NCI-H524 treated with DMSO at 0.1 percent for 48 hours (cell line): ENCODE measurements at regions not wholly inside any gene's neighbourhood (a gene's known extent, or its start where the extent isn't known, plus 50 kb on each side); places are given as distances from the start of the nearest gene placed in this dataset.
"Not testable (repeated sequence)": the region's sequence is repeated elsewhere in the genome, so short reads cannot be mapped to it uniquely, and the experiment has no call there.

Source experiments
- DNase-seq: peaks from one replicate; lab custom pipeline; 2025; lab: John Stamatoyannopoulos, UW

DNA sequence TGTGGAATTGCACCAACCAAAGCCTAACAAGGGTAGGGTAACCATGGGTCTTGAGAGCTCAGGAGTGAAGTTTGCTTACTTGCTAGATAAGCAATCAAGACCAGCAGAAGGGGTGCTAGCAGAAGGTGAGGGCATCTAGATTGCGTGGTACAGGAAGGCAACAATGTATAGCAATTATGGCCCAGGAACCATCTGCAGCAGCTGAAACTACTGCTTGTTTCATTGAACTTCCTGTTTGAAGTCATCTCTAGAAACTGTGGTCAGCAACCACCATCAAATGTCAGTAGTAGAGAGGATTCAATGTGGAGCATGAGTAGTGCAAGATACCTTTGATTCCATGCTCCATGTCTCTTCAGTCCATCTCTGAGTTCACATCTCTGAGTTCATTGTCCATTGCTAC, 462.1 kb upstream of the GRAMD2B start:
- DNase-seq = no peak

DNA sequence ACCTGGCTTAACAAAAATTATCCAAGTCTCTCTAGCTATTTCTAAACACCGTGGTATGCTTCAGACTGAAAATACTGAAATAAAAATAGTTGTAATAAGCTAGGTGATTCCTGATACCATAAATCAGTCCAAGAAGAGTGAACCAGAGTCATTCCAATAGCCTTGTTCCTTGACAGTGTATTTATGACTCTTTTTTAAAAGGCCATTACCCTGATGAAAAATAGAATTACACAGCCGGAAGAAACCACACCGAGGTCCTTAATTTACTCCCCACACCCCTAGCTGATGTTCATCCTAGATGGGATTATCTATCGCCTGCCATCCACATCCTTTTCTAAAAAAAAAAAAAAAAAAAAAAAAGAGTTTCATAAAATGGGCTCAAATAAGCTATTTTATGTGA, 457.6 kb upstream of the GRAMD2B start:
- no peak for DNase-seq

DNA sequence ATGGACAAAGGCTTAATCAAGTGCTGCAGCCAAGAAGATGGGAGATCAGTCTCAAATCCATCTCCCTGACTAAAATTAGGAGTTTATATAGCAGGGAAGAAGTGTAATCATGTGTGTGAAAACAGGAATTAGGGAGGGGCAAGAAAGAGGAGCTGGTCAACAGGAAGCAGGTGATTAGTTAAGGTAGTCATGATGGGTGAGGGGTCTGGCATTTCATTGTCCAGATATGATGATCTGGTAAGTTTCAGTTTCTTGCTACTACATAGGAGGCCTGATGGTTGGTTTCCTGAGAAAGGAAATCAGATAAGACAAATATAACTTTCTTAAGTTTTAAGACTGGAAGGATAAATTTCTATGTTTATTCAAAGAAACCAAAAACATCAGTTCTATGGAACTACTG, 455.6 kb upstream of the GRAMD2B start:
- no peak for DNase-seq

DNA sequence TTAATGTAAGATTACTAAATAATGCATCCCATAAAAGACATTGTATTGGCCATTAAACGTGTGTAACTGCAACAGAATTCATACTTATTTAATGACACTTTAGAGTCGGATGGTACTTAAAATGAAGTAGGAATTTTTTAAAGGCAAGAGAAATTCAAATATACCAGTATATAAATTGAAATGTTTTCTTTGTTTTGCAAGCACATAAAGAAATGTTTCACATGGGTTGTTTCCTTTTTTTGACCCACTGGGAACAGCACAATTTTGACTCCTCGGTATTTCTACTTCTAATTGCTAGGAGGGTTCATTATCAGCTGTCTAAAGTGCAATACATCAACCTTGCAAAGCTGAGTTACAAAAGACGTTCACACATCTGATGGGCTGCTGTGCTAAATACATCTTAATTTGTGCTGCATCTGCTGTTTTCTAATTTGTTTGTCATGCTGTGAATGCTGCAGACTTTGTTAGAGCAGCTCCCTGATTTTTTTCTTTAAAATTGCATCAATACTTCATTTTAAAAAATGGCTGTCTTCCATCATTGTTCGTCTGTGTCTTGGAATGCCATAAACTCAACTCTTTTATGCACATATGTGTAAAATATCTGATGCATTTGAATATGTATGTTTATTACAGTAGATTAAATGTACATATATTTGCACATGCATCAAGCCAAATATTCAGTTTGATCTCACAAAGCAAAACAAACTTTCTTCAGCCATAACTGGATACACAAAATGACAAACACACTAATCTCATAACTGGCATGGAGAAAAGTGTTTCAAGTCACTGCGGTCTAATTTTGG, 454.0 kb upstream of the GRAMD2B start:
- DNase-seq = no peak

DNA sequence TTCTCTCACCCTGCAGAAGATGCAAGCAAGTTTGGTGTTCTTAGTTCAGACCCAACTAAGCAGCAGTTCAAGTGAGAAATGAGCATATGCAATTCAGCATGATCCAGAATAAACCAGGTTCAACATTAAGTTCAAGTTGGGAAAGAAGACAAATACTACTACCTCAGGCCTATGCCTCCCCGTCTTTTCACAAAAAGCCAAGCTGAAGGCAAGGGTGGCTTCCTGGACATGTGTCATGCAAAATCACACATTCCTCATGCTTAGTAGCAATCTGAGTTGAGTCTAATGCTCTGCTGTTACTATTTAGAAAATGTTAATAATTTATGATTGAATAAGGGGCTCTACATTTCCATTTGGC, 453.4 kb upstream of the GRAMD2B start:
- DNase-seq = no peak

DNA sequence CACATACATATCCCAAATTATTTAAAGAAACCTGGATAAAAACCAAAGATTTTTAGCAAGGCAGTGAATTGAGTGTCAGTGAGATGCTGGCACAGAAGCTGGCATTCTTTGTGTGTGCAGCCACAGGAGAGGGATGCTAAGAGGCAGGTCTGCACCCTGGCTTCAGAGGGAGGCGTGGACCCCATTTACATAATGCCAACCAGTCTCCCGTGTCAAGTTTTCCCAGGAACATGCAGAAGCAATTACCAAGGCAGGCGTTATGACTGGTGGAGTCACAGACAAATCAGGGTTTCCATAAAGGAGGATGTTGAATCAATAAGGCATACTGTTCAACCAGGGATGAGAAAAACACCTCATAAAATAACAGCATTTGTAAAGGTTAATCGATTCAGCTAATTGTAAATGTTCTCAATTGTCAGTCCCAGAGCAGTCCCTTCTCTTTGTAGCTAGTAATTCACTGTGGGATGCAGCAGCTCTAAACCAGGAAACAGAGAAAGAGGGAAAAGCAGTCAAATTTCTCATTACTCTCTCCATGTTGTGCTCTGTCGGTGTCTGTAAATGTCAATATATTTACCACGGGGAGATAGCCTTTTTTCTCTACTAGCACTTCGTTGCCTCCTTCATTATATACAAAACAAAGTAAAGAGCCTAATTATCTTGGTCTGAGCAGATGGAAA, 452.4 kb upstream of the GRAMD2B start:
- no peak for DNase-seq

DNA sequence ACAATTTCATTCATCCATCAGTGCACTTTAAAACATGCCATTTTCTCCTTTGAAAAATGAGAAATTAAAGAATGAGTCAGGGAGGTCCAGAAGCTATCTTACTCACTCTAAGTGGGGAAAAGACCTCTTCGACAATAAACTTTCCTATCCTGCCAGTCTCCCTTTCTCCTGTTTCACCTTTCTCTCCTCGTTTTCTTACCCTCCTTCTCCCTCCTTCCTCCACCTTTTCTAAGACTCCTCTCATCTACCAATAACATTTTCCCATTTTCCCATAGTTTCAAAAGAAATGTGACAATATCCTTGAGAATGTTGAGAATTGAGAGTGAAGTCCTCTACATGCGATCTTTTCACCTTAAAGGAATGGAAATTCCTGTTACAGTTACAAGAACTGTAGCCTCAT, 450.5 kb upstream of the GRAMD2B start:
- DNase-seq = no peak

DNA sequence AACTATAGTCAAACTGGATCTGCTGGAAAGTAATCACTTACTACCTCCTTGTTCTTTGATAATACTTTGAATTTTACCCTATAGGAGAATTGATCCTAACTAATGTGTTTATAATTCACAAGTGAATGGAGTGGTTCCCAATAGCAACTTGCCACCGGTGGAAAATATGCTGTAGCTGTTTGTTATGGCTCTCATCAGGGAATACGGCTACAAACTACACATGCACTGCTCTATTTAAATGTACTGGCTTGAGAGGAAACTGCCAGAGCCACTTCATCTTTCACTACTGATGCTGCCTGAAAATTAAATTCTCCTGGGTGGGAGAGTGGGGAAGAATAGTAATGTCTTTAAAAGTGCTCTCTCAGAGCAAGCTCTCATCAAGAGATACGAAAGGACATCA, 448.5 kb upstream of the GRAMD2B start:
- no peak for DNase-seq

DNA sequence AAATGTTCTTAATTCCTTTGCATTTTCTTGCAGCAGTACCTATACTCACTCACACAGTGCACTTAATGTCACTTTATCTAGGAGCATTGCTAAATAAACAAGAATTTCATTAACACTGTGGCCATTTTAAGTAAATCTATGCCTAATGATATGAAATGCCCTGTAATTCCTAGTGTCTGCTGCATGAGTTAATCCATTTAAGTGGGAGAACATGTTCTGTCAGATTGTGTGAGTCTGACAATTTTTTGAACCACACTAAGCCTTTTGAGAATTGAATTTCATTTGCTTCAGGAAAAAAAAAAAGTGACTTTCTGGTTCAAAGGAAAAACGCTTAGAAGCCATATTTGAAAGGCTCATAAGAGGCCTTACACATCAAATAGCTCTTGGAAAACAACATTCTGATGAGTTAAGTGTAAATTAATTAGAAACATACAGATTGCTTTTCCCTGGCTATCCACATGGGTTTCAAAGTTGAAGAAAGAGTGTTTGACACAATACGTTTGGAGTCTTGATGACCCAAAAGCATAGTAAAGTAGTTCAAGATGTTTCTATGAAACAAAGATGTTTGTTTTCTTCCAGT, 446.7 kb upstream of the GRAMD2B start:
- DNase-seq = no peak

DNA sequence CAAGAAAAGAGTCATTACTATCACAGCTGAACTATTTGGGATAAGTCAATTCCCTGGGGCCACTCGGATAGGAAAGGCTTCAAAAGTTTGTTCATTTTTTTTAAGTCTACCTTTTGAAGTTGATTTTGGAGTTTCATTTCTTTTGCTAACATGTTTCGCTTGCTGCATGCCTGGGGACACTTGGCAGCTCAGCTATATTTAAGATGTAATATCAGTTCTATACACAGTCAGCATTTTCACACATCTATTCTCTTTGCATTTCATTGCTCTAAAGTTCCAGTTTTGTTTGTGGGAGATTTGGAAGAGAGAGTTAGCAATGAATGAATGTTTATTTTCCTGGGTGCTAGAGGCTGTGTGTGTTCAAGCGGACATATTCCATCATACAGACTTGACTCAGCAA, 445.2 kb upstream of the GRAMD2B start:
- DNase-seq = no peak

DNA sequence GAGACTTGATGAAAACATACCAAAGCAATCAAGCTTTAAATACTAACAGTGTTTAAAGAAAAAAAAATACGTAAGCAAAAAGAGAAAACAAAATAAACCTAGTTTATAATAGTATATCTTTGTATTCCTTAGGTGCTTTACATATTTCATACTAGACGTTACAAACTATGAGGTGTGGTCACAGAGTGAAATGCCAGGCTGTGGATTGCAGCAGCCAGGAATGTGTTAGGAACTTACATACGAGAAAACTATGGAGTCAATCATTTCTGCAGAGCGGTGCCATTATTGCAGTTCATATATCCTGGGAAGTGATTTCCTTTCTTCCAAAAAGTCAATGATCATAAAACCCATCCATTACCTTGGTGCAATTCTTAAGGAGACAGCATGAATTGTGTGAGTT, 443.6 kb upstream of the GRAMD2B start:
- DNase-seq = no peak

DNA sequence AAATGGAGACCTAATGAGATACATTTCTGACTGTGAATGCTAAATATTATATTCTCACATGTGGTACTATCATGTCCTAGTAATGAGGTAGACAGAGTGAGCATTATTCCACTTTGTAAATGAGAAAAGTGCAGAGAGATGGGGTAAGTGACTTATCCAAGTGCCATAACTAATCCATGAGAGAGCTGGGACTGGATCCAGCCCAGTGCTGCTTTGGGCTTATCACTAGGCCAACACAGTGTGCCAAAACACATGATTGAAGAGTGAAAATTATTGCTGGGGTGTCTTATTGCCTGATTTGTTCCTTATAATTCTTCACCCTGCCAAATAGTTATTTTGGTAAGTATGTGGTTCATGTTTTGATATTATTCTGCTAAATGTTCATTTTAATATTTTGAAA, 442.2 kb upstream of the GRAMD2B start:
- no peak for DNase-seq

DNA sequence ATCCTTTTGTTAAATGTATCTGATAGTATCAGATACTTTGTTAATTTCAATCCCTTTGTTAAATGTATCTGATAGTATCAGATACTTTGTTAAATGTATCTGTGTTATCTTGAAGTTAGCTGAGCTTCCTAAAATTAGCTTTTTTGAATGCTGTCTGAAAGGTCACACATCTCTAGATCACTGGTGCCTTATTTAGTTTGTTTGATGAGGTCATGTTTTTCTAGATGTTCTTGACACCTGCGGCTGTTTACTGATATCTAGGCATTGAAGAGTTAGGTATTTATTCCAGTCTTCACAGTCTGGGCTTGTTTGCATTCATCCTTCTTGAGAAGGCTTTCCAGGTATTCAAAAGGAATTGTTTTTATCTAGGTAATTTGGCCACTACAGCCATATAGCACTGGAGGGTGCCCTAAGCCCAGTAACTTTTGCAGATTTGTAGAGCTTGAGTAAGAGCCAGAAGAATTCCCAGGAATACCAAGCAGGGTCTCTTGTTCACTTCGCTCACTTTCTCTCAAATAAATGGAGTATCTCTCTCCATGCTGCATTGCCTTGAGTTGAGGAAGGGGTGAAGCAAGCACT, 435.4 kb upstream of the GRAMD2B start:
- no peak for DNase-seq

DNA sequence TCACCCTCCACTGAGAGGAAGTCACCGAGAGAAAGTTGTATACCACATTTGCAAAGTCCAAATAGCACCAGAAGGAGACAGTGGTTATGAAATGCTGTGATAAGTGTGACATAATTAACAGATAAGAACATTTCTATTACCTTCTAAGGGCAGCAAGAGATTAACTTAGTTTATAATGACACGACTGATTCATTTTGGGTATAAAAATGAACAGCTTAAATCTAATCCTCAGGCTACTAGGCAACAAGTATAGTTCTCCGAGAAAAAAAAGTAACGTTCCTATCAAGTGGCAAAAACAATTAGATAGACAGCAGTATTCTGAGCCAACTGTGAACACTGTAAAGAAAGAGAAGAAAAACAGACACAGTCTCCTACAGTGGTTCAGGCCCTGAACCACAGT, 431.2 kb upstream of the GRAMD2B start:
- DNase-seq = no peak

DNA sequence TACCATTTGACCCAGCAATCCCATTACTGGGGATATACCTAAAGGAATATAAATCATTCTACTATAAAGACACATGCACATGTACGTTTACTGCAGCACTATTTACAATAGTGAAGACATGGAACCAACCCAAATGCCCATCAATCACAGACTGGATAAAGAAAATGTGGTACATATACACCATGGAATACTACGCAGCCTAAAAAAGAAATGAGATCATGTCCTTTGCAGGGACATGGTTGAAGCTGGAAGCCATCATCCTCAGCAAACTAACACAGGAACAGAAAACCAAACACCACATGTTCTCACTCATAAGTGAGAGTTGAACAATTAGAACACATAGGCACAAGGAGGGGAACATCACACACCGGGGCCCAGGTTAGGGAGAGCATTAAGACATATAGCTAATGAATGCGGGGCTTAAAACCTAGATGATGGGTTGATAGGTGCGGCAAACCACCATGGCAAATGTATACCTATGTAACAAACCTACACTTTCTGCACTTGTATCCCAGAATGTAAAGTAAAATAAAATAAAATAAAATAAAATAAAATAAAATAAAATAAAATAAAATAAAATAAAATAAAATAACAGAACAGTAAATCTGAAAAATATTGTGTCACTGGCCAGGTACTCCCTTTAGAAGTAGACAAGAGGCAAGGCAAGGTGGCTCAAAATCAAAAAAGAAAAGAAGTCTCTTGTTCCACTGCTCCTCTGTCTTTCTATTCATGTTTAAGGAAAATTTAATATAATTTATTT, 423.8 kb upstream of the GRAMD2B start:
- not testable (repeated sequence) for DNase-seq

DNA sequence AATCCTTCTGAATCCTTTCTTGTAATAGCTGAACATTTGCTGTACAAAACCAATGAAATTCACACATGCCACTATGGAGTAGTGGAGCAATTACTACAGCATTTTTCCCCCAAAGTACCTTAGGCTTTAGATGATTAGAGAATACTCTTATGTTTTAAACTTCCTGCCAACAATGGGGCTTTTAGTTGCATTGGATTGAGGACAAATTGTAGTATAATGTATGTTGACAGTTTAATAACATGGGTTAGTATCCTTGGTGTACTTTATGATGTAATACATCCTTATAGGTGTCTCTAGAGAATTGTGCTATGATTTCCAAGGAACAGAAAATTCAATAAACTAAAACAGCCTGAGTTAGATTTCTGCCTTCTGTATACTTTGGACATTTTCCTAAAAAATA, 422.7 kb upstream of the GRAMD2B start:
- DNase-seq = peak; percentile 63

DNA sequence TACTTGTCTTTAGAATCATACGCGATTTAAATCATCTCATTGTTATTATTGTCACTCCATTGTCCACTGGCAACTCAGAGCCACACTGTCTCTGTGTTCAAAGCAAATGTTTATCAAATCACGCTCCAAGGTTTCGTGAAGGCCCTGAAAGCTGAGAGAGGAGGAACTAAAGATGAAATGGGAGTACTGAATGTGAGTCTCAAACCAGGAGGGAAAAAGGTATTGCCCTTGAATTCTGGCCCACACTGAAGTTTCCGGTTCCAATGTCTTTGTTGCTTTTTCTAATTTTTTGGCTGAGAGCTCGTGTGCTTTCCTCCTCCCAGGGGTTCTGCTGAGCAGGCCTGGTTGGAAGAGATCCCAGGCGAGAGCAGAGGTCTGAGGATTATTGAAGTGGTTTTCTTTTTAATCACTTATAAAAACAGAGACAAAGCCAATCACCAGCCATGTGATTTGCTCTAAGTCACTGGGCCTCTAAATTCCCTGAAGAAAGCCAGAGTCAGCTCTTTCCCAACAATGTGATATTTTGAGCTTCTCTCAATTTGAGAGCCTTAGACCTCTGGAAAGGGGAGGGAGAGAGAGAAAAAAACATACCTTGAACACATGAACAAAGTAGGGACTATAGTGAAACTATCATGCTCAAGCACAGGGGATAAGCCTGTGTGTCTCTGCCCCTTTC, 420.8 kb upstream of the GRAMD2B start:
- DNase-seq = no peak

DNA sequence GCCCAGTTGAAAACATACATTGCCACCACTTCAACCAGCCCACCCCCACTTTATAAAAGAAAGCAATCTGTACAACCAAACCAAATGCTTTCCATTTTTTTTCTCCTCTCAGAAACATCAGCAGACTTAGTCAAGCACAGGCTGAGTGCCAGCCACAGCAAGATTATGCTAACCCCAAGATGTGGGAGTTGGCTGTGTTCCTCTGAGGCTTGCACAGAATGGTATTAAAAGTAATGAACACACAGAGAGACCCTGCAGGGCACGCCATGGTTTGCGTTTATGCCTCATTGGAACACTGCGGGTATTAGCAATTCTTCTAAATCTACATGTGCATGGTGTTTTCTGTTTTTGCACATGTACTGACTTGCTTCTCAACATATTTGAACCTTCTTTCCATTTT, 419.9 kb upstream of the GRAMD2B start:
- DNase-seq = no peak

DNA sequence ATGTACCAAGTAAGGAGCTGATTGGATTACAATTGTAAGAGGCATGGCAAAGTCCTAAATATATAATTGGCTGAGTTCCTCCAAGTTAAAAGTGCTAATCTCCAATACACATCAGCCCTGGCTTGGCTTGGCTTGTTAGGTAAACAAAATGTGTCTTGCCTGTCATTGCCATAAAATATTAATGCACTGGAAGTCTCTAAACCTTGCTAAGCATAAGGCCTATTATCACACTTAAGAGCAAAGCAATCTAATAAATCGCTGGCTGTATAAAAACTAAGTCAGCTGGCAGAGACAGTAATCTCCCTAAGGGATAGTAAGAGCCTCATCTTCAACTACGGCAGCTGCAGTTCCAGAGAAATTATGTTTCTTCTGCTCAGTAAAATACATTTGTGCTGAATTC, 418.6 kb upstream of the GRAMD2B start:
- DNase-seq = peak; percentile 93

DNA sequence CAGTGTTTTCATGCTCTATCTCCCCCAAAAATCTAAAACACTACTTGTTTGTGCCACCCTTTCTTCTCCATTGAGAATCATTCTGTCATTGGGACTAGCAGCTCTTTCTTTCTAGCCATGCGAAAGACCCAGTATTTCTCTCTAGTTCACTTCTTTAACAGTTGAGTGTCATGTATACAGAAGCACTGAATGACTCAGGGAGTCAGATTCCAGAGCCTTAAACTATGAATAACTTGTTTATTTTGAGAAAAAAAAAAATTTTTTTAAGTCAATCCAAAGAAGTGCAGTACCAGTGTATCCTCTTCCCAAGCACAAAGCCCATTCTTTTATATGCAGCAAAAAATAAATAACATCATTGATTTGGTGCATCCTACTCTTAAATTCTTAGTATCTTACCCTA, 415.4 kb upstream of the GRAMD2B start:
- DNase-seq = no peak

DNA sequence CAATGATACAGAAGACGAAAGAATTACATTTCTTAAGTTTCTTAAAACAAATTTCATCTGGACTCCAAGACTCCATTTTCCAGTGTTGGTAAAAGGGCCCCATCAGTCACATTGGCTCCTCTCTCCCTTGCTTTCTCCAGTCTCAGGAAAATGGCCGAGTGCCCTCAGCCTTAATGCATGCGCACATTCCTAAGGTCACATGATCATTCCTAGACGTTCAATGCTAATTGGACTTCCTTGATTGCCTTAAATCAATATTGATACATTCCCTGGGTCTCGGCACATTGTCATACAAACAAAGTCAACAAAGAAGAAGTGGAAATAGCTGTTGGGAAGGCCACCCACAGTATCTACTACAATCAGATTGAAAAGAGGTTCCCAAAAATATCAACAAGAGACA, 413.6 kb upstream of the GRAMD2B start:
- no peak for DNase-seq

DNA sequence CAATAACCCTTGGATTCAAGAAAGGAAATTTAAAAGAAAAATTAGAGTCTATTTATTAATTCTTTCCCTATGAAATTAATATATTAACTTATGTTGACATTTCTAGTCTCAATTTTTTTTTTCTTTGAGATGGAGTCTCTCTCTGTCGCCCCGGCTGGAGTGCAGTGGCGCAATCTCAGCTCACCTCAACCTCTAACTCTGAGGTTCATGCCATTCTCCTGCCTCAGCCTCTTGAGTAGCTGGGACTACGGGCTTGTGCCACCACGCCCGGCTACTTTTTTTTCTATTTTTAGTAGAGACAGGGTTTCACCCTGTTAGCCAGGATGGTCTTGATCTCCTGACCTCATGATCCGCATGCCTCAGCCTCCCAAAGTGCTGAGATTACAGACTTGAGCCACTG, 411.7 kb upstream of the GRAMD2B start:
- DNase-seq = not testable (repeated sequence)
